Sigmoid colon (tissue), 6 donors: ENCODE measurements at regions not wholly inside any gene's neighbourhood (a gene's known extent, or its start where the extent isn't known, plus 50 kb on each side); places are given as distances from the start of the nearest gene placed in this dataset.

Experiments
- DNase-seq: peaks from one replicate; pipeline ENCODE4 v3.0.0-alpha.2; 2019
- H3K27ac ChIP-seq, 4 donors: fragments of 200-600 bp; sonication (generic); one replicate each; pipeline ENCODE4 v1.5.1; 2016 to 2019; ENCODE audit warnings: mild to moderate bottlenecking in 1 of 4
- H3K27me3 ChIP-seq, 3 donors: fragments of 200-600 bp; sonication (generic); one replicate each; pipeline ENCODE4 v1.5.1; 2019; ENCODE audit warnings: mild to moderate bottlenecking in 1 of 3
- H3K36me3 ChIP-seq, 4 donors: fragments of 200-600 bp; sonication (generic); one replicate each; pipeline ENCODE4 v1.5.1; 2016 to 2019
- H3K4me1 ChIP-seq, 4 donors: fragments of 200-600 bp; sonication (generic); one replicate each; pipeline ENCODE4 v1.5.1; 2017 to 2019
- H3K4me3 ChIP-seq, 4 donors: fragments of 200-600 bp; sonication (generic); one replicate each; pipeline ENCODE4 v1.5.1; 2017 to 2019; ENCODE audit warnings: mild to moderate bottlenecking in 2 of 4, moderate library complexity in 1 of 4
- H3K9me3 ChIP-seq, 4 donors: fragments of 200-600 bp in 3 of 4; sonication (generic) in 3 of 4; one replicate each; pipeline versions ENCODE4 v1.5.1 to v1.6.1; 2013 to 2019
- CTCF ChIP-seq, 4 experiments: fragments of 450-650 bp in 3 of 4; fragments of 200-600 bp in 1 of 4; IDR thresholded peaks; one replicate each; pipeline ENCODE4 v1.5.1; 2016 to 2019; ENCODE audit warnings: antibody characterized with exemption in 4 of 4, mild to moderate bottlenecking in 3 of 4, moderate library complexity in 2 of 4
- EP300 ChIP-seq, 4 donors: sonication (generic); formaldehyde crosslinking; IDR thresholded peaks; one replicate each; pipeline ENCODE4 v1.6.1; 2017; ENCODE audit warnings: antibody characterized with exemption in 4 of 4
- POLR2A ChIP-seq, 2 donors: fragments of 450-650 bp; IDR thresholded peaks; one replicate each; pipeline ENCODE4 v1.6.1; 2016; ENCODE audit warnings: antibody characterized with exemption in 2 of 2, mild to moderate bottlenecking in 2 of 2, moderate library complexity in 2 of 2
- POLR2AphosphoS5 ChIP-seq, 4 donors: sonication (generic); formaldehyde crosslinking; IDR thresholded peaks; one replicate each; pipeline ENCODE4 v1.6.1; 2017; ENCODE audit warnings: antibody characterized with exemption in 4 of 4
- WGBS, 2 donors: extraction: QIAGEN DNeasy Blood & Tissue Kit; methylation state at CpG; one replicate each; pipeline ENCODE4 v1.1.7; 2013; 5-methylcytosine and 5-hydroxymethylcytosine counted together
- intact Hi-C: fragments of 100-400 bp; cut with DNase I; formaldehyde crosslinking; loops from one replicate; pipeline ENCODE4 v1.15.1; 2023
- donor health status: healthy with polysubstance abuse.
- donor health status: healthy.

GRCh38 chr2:19028587-19029375 lies 329.6 kb downstream of the OSR1 start:
- 84 to 89% methylated on average over 12 of the region's 12 CpGs for WGBS, 2 donors
- H3K4me3 ChIP-seq, result no peak overlapping the region
- DNase-seq, result no peak

GRCh38 chr2:19027626-19028025 lies 330.8 kb downstream of the OSR1 start:
- Histone ChIP-seq H3K36me3 (no peaks in the 10 kb centered on the region), H3K9me3 (no peaks in the 10 kb centered on the region), H3K4me1 (no peaks in the 10 kb centered on the region), H3K4me3 (no peak overlapping the region), H3K27me3 (no peaks in the 10 kb centered on the region), H3K27ac (no peak overlapping the region)
- TF ChIP-seq POLR2A (IDR thresholded peaks at IDR 0.05), result no peak
- no peak for TF ChIP-seq CTCF (IDR thresholded peaks at IDR 0.05)
- no peak for TF ChIP-seq POLR2AphosphoS5 (IDR thresholded peaks at IDR 0.05)
- no peak for TF ChIP-seq EP300 (IDR thresholded peaks at IDR 0.05)
- 62 to 83% methylated on average over 5 of the region's 5 CpGs for WGBS, 2 donors
- intact Hi-C loops, result no loop called here
- no peak for DNase-seq

More at GRCh38 chr2:19028587-19029375, 329.6 kb downstream of the OSR1 start:
- no peak for TF ChIP-seq POLR2AphosphoS5 (IDR thresholded peaks at IDR 0.05)
- TF ChIP-seq EP300 (IDR thresholded peaks at IDR 0.05), result no peak
- TF ChIP-seq POLR2A (IDR thresholded peaks at IDR 0.05), result no peak
- TF ChIP-seq CTCF (IDR thresholded peaks at IDR 0.05), result no peak
- intact Hi-C loops, result no loop called here
- Histone ChIP-seq H3K27me3 (no peaks in the 10 kb centered on the region), H3K9me3 (no peaks in the 10 kb centered on the region), H3K27ac (no peak overlapping the region), H3K36me3 (no peaks in the 10 kb centered on the region), H3K4me1 (peaks cover 0 to 4% (median 4%) of the 10 kb centered on the region in 4 donors)

GRCh38 chr2:19026261-19026660 lies 332.2 kb downstream of the OSR1 start:
- Histone ChIP-seq H3K4me3 (no peak overlapping the region), H3K27ac (no peak overlapping the region), H3K9me3 (no peaks in the 10 kb centered on the region), H3K27me3 (no peaks in the 10 kb centered on the region), H3K36me3 (no peaks in the 10 kb centered on the region), H3K4me1 (no peaks in the 10 kb centered on the region)
- intact Hi-C loops, result no loop called here
- no peak for TF ChIP-seq EP300 (IDR thresholded peaks at IDR 0.05)
- TF ChIP-seq POLR2AphosphoS5 (IDR thresholded peaks at IDR 0.05), result no peak
- TF ChIP-seq CTCF (IDR thresholded peaks at IDR 0.05), result no peak
- TF ChIP-seq POLR2A (IDR thresholded peaks at IDR 0.05), result no peak
- DNase-seq, result no peak
- WGBS, 2 donors, result 73 to 75% methylated on average over 2 of the region's 2 CpGs

- no peak for TF ChIP-seq CTCF (IDR thresholded peaks at IDR 0.05)
- TF ChIP-seq POLR2A (IDR thresholded peaks at IDR 0.05), result no peak
- TF ChIP-seq POLR2AphosphoS5 (IDR thresholded peaks at IDR 0.05), result no peak
- TF ChIP-seq EP300 (IDR thresholded peaks at IDR 0.05), result no peak
Observed at GRCh38 chr2:19022334-19022733, 336.1 kb downstream of the OSR1 start.

More at GRCh38 chr2:19022334-19022733, 336.1 kb downstream of the OSR1 start:
- no peak overlapping the region for H3K4me3 ChIP-seq
- intact Hi-C loops, result no loop called here
- WGBS, 2 donors, result 30 to 62% methylated on average over 5 of the region's 5 CpGs
- H3K27me3 ChIP-seq, result no peaks in the 10 kb centered on the region
- H3K36me3 ChIP-seq, result no peaks in the 10 kb centered on the region
- no peaks in the 10 kb centered on the region for H3K9me3 ChIP-seq
- H3K4me1 ChIP-seq, result no peaks in the 10 kb centered on the region
- no peak overlapping the region for H3K27ac ChIP-seq
- DNase-seq, result no peak
